H9 (cell line): ENCODE measurements at regions not wholly inside any gene's neighbourhood (a gene's known extent, or its start where the extent isn't known, plus 50 kb on each side); places are given as distances from the start of the nearest gene placed in this dataset.

Experiments
- DNase-seq: peaks from one replicate; pipeline ENCODE4 v3.0.0-alpha.2; 2017
- H2AFZ ChIP-seq: one replicate; pipeline ENCODE4 v1.6.1; 2013; ENCODE audit warnings: mild to moderate bottlenecking, low read length, control low read depth, moderate library complexity
- H2AK5ac ChIP-seq: 2 replicates; pipeline ENCODE4 v1.6.1; 2013; ENCODE audit warnings: low read length, control low read depth, mixed read lengths; ENCODE audit not compliant: insufficient read length
- H2BK120ac ChIP-seq: one replicate; pipeline ENCODE4 v1.6.1; 2013; ENCODE audit warnings: low read depth, mild to moderate bottlenecking, low read length, control low read depth, inconsistent platforms; ENCODE audit not compliant: poor library complexity, severe bottlenecking
- H2BK12ac ChIP-seq: 2 replicates; pipeline ENCODE4 v1.6.1; 2013; ENCODE audit warnings: low read length, control low read depth, mixed read lengths, low read depth; ENCODE audit not compliant: insufficient read length
- H2BK15ac ChIP-seq: 2 replicates; pipeline ENCODE4 v1.6.1; 2013; ENCODE audit warnings: low read depth, low read length, control low read depth
- H2BK20ac ChIP-seq: one replicate; pipeline ENCODE4 v1.6.1; 2013; ENCODE audit warnings: low read depth, mild to moderate bottlenecking, low read length, control low read depth, inconsistent platforms; ENCODE audit not compliant: poor library complexity, severe bottlenecking
- H2BK5ac ChIP-seq: 2 replicates; pipeline ENCODE4 v1.6.1; 2013; ENCODE audit warnings: low read length, control low read depth, mixed read lengths; ENCODE audit not compliant: insufficient read length
- H3K14ac ChIP-seq: 2 replicates; pipeline ENCODE4 v1.6.1; 2013; ENCODE audit warnings: low read length, control low read depth; ENCODE audit not compliant: insufficient read depth
- H3K18ac ChIP-seq: 2 replicates; pipeline ENCODE4 v1.6.1; 2013; ENCODE audit warnings: low read depth, mild to moderate bottlenecking, mixed read lengths, low read length, control low read depth; ENCODE audit not compliant: insufficient read length
- H3K23ac ChIP-seq: 2 replicates; pipeline ENCODE4 v1.6.1; 2013; ENCODE audit warnings: low read length, control low read depth, mixed read lengths, low read depth; ENCODE audit not compliant: insufficient read length
- H3K23me2 ChIP-seq: 2 replicates; pipeline ENCODE4 v1.6.1; 2013; ENCODE audit warnings: low read depth, mild to moderate bottlenecking, mixed read lengths, low read length, control low read depth; ENCODE audit not compliant: insufficient read length, poor library complexity, severe bottlenecking
- H3K27ac ChIP-seq: 2 replicates; pipeline ENCODE4 v1.5.1; 2013; ENCODE audit warnings: low read length, control low read depth, mixed read lengths, low read depth; ENCODE audit not compliant: insufficient read length
- H3K27me3 ChIP-seq: 2 replicates; pipeline ENCODE4 v1.6.1; 2013; ENCODE audit warnings: low read length, control low read depth, inconsistent platforms; ENCODE audit not compliant: insufficient read depth
- H3K4ac ChIP-seq: 2 replicates; pipeline ENCODE4 v1.6.1; 2013; ENCODE audit warnings: low read depth, mild to moderate bottlenecking, control low read depth, inconsistent platforms, low read length, moderate library complexity
- H3K4me1 ChIP-seq: 2 replicates; pipeline ENCODE4 v1.6.1; 2013; ENCODE audit warnings: low read length, control low read depth, inconsistent platforms; ENCODE audit not compliant: insufficient read depth
- H3K4me2 ChIP-seq: 2 replicates; pipeline ENCODE4 v1.6.1; 2013; ENCODE audit warnings: low read length, control low read depth, mixed read lengths; ENCODE audit not compliant: insufficient read length, insufficient read depth
- H3K56ac ChIP-seq: 2 replicates; pipeline ENCODE4 v1.6.1; 2013; ENCODE audit warnings: low read depth, mild to moderate bottlenecking, mixed read lengths, low read length, control low read depth; ENCODE audit not compliant: insufficient read length
- H3K79me1 ChIP-seq: 2 replicates; pipeline ENCODE4 v1.6.1; 2013; ENCODE audit warnings: low read depth, mild to moderate bottlenecking, moderate library complexity, low read length, control low read depth, inconsistent platforms; ENCODE audit not compliant: insufficient read depth, poor library complexity, severe bottlenecking
- H3K79me2 ChIP-seq: 2 replicates; pipeline ENCODE4 v1.6.1; 2013; ENCODE audit warnings: low read length, control low read depth, inconsistent platforms; ENCODE audit not compliant: insufficient read depth
- H3K9ac ChIP-seq: 2 replicates; pipeline ENCODE4 v1.6.1; 2013; ENCODE audit warnings: low read length, control low read depth, mixed read lengths; ENCODE audit not compliant: insufficient read length; ENCODE audit errors: extremely low read depth
- H3K9me3 ChIP-seq: one replicate; pipeline ENCODE4 v1.6.1; 2013; ENCODE audit warnings: low read depth, low read length, inconsistent platforms; ENCODE audit not compliant: control insufficient read depth
- H3T11ph ChIP-seq: one replicate; pipeline ENCODE4 v1.6.1; 2013; ENCODE audit warnings: mild to moderate bottlenecking, low read length, control low read depth, inconsistent platforms
- H4K20me1 ChIP-seq: one replicate; pipeline ENCODE4 v1.6.1; 2013; ENCODE audit not compliant: control insufficient read depth, insufficient read length, insufficient read depth
- H4K5ac ChIP-seq: 2 replicates; pipeline ENCODE4 v1.6.1; 2013; ENCODE audit warnings: low read depth, mild to moderate bottlenecking, mixed read lengths, low read length, control low read depth; ENCODE audit not compliant: insufficient read length
- H4K8ac ChIP-seq: replicated peaks from 2 replicates; pipeline ENCODE4 v1.6.1; 2013; ENCODE audit warnings: low read length, control low read depth, mixed read lengths, low read depth; ENCODE audit not compliant: insufficient read length
- H4K91ac ChIP-seq: 2 replicates; pipeline ENCODE4 v1.6.1; 2013; ENCODE audit warnings: low read depth, mild to moderate bottlenecking, moderate library complexity, mixed read lengths, low read length, control low read depth; ENCODE audit not compliant: insufficient read length
- H3K27ac Mint-ChIP-seq, 3 experiments: 2 replicates in 2 of 3; 3 replicates in 1 of 3; pipeline ENCODE4 v1.8.0; 2020 to 2021; ENCODE audit warnings: mixed read lengths in 3 of 3, mild to moderate bottlenecking in 1 of 3, moderate library complexity in 1 of 3
- H3K27me3 Mint-ChIP-seq: 2 replicates; pipeline ENCODE4 v1.8.0; 2021; ENCODE audit warnings: low read depth, mild to moderate bottlenecking, moderate library complexity, mixed read lengths
- H3K36me3 Mint-ChIP-seq, 3 experiments: 2 replicates in 2 of 3; 3 replicates in 1 of 3; pipeline ENCODE4 v1.8.0; 2020 to 2021; ENCODE audit warnings: low read depth in 3 of 3, mixed read lengths in 3 of 3; ENCODE audit not compliant: insufficient read depth in 1 of 3
- H3K4me1 Mint-ChIP-seq, 2 experiments: 2 replicates each; pipeline ENCODE4 v1.8.0; 2020; ENCODE audit warnings: mixed read lengths in 2 of 2
- H3K4me3 Mint-ChIP-seq, 2 experiments: 2 replicates in 1 of 2; 3 replicates in 1 of 2; pipeline ENCODE4 v1.8.0; 2020 to 2021; ENCODE audit warnings: mild to moderate bottlenecking in 2 of 2, mixed read lengths in 2 of 2, moderate library complexity in 1 of 2
- H3K9me3 Mint-ChIP-seq, 2 experiments: 2 replicates in 1 of 2; 3 replicates in 1 of 2; pipeline ENCODE4 v1.8.0; 2020; ENCODE audit warnings: mild to moderate bottlenecking in 2 of 2, mixed read lengths in 2 of 2, moderate library complexity in 1 of 2
- CTCF ChIP-seq: fragments of 200-600 bp; sonication (generic); conservative IDR thresholded peaks from 3 replicates; pipeline ENCODE4 v1.8.0; 2021; ENCODE audit warnings: antibody characterized with exemption, mild to moderate bottlenecking
- WGBS: extraction: QIAGEN DNeasy Blood & Tissue Kit; methylation state at CpG from one replicate; pipeline ENCODE4 v1.1.7; 2013; ENCODE audit warnings: missing lambda C conversion rate, low lambda C conversion rate, mixed read lengths; ENCODE audit not compliant: insufficient read length; ENCODE audit errors: extremely low coverage; 5-methylcytosine and 5-hydroxymethylcytosine counted together

GRCh38 chr10:90458054-90458453 is 399.8 kb downstream of the HTR7 start:
- no peaks in the 10 kb centered on the region for H3K23me2 ChIP-seq
- no peak overlapping the region for H2BK15ac ChIP-seq
- Mint-ChIP-seq H3K36me3 (no peaks in the 10 kb centered on the region), H3K27me3 (no peaks in the 10 kb centered on the region), H3K27ac (no peak overlapping the region), H3K9me3 (no peaks in the 10 kb centered on the region), H3K4me3 (no peak overlapping the region), H3K4me1 (peaks cover 3 to 9% of the 10 kb centered on the region in 2 experiments; a peak in 3 of 4 replicates)
- no peak overlapping the region for H3K4me2 ChIP-seq
- no peak overlapping the region for H4K8ac ChIP-seq
- no peak overlapping the region for H3K27ac ChIP-seq
- H2BK20ac ChIP-seq, result no peak overlapping the region
- H3K9me3 ChIP-seq, result no peaks in the 10 kb centered on the region
- no peaks in the 10 kb centered on the region for H3K79me1 ChIP-seq
- no peak overlapping the region for H2BK120ac ChIP-seq
- no CpG with 5 or more reads among the region's 1 CpG for WGBS
- no peak overlapping the region for H4K91ac ChIP-seq
- H2BK5ac ChIP-seq, result no peak overlapping the region
- H3K9ac ChIP-seq, result no peak overlapping the region
- no peak overlapping the region for H2AFZ ChIP-seq
- H3K79me2 ChIP-seq, result no peaks in the 10 kb centered on the region
- H4K5ac ChIP-seq, result no peak overlapping the region
- no peaks in the 10 kb centered on the region for H3K27me3 ChIP-seq
- DNase-seq, result no peak
- no peak overlapping the region for H3T11ph ChIP-seq
- no peak overlapping the region for H3K14ac ChIP-seq
- no peaks in the 10 kb centered on the region for H4K20me1 ChIP-seq
- no peak overlapping the region for H3K23ac ChIP-seq
- H3K56ac ChIP-seq, result no peak overlapping the region
- H3K4me1 ChIP-seq, result no peaks in the 10 kb centered on the region; the same call in 1 of the 2 replicates
- no peak overlapping the region for H2AK5ac ChIP-seq
- no peak for TF ChIP-seq CTCF
- H2BK12ac ChIP-seq, result no peak overlapping the region
- no peak overlapping the region for H3K4ac ChIP-seq
- no peak overlapping the region for H3K18ac ChIP-seq
